HepG2 (cell line): ENCODE measurements at regions not wholly inside any gene's neighbourhood (a gene's known extent, or its start where the extent isn't known, plus 50 kb on each side); places are given as distances from the start of the nearest gene placed in this dataset.

Experiments used
- ATAC-seq: fragments of 200-7000 bp; cut with Tn5 transposase; 3 replicates; pipeline ENCODE4 v1.9.1; 2020; ENCODE audit warnings: mild to moderate bottlenecking, moderate library complexity
- BruUV-seq: library from RNA; stranded (reverse); fragments of 400-500 nt; replicated peaks from 2 replicates; lab custom pipeline; 2021; lab: Mats Ljungman, UMichigan
- CTCF ChIA-PET: fragments of 300-600 bp; formaldehyde crosslinking; extraction: SDS; loops from one replicate; lab custom pipeline; 2021; ENCODE audit warnings: low total read pairs, inconsistent platforms, low intra/inter-chr PET ratio; lab: Yijun Ruan, JAX
- POLR2A ChIA-PET: fragments of 350-600 bp; sonication (Branson Sonifier 250); formaldehyde crosslinking; loops from one replicate; lab custom pipeline; 2020; ENCODE audit warnings: antibody characterized with exemption, inconsistent platforms; lab: Yijun Ruan, JAX
- DNase-seq: peaks from one replicate; pipeline ENCODE4 v3.0.0-alpha.2; 2015; ENCODE audit warnings: low spot score
- FAIRE-seq: peaks from 3 replicates; lab custom pipeline; 2011; peaks lifted over from hg19 to GRCh38; lab: Jason Lieb, UNC
- H2AFZ ChIP-seq: one replicate; pipeline ENCODE4 v1.6.1; 2011; ENCODE audit warnings: low read length, inconsistent platforms
- H3K27ac ChIP-seq: fragments of 300-600 bp; 3 replicates; pipeline ENCODE4 v1.8.0; 2011; ENCODE audit warnings: mixed run types, mild to moderate bottlenecking, mixed read lengths, low read length, inconsistent platforms; ENCODE audit not compliant: insufficient read depth; ENCODE audit errors: extremely low read length
- H3K27me3 ChIP-seq, 2 experiments: fragments of 200-600 bp in 1 of 2; 2 replicates in 1 of 2; 3 replicates in 1 of 2; pipeline versions ENCODE4 v1.6.0 to v1.8.0; 2011; ENCODE audit warnings: low read length in 2 of 2, mild to moderate bottlenecking in 2 of 2, moderate library complexity in 2 of 2, inconsistent platforms in 1 of 2; ENCODE audit not compliant: insufficient read depth in 2 of 2, control insufficient read depth in 1 of 2
- H3K36me3 ChIP-seq, 2 experiments: fragments of 200-600 bp in 1 of 2; replicated peaks in 1 of 2; 2 replicates in 1 of 2; 3 replicates in 1 of 2; pipeline versions ENCODE4 v1.5.1 to v1.8.0; 2011; ENCODE audit warnings: low read length in 2 of 2, inconsistent platforms in 1 of 2; ENCODE audit not compliant: insufficient read depth in 2 of 2, control insufficient read depth in 1 of 2
- H3K4me1 ChIP-seq: 2 replicates; pipeline ENCODE4 v1.5.1; 2012; ENCODE audit warnings: low read length, inconsistent platforms; ENCODE audit not compliant: insufficient read depth
- H3K4me2 ChIP-seq: 2 replicates; pipeline ENCODE4 v1.6.0; 2011; ENCODE audit warnings: low read depth, low read length, inconsistent platforms
- H3K4me3 ChIP-seq, 3 experiments: fragments of 200-600 bp in 1 of 3; sonication (generic), shearing (Covaris generic) in 1 of 3; replicated peaks in 1 of 3; 2 replicates each; pipeline ENCODE4 v1.5.1; 2011 to 2016; ENCODE audit warnings: low read length in 3 of 3, inconsistent platforms in 2 of 3, low read depth in 2 of 3, mild to moderate bottlenecking in 2 of 3, control low read depth in 1 of 3, mixed read lengths in 1 of 3; ENCODE audit not compliant: insufficient read depth in 1 of 3
- H3K79me2 ChIP-seq: one replicate; pipeline ENCODE4 v1.6.1; 2011; ENCODE audit warnings: low read length, inconsistent platforms; ENCODE audit not compliant: insufficient read depth
- H3K9ac ChIP-seq: 2 replicates; pipeline ENCODE4 v1.6.0; 2011; ENCODE audit warnings: mild to moderate bottlenecking, low read depth, low read length, inconsistent platforms; ENCODE audit not compliant: insufficient read depth
- H3K9me3 ChIP-seq: 2 replicates; pipeline ENCODE4 v1.5.1; 2012; ENCODE audit warnings: mild to moderate bottlenecking, low read length
- H4K20me1 ChIP-seq: 2 replicates; pipeline ENCODE4 v1.6.0; 2011; ENCODE audit warnings: inconsistent platforms, mild to moderate bottlenecking, low read length, moderate library complexity; ENCODE audit not compliant: insufficient read depth
- CHD4 ChIP-seq: fragments of 200-600 bp; sonication (generic); IDR thresholded peaks from 2 replicates; pipeline ENCODE4 v1.7.0; 2017; ENCODE audit warnings: mild to moderate bottlenecking, low read length, borderline replicate concordance
- FOXA3 ChIP-seq: IDR thresholded peaks from 2 replicates; pipeline ENCODE4 v1.6.1; 2016; ENCODE audit warnings: missing genetic modification reagents, missing compliant biosample characterization
- HNF1B ChIP-seq: sonication (generic); formaldehyde crosslinking; IDR thresholded peaks from 2 replicates; pipeline ENCODE4 v1.5.1; 2020; ENCODE audit warnings: mild to moderate bottlenecking, moderate library complexity, missing genetic modification reagents
- HNRNPLL ChIP-seq: fragments of 200-400 bp; formaldehyde crosslinking; IDR thresholded peaks from 2 replicates; pipeline ENCODE4 v1.6.1; 2017; ENCODE audit warnings: mild to moderate bottlenecking, low read depth, low read length; ENCODE audit not compliant: poor library complexity, severe bottlenecking
- HOXA3 ChIP-seq: sonication (generic); formaldehyde crosslinking; IDR thresholded peaks from 2 replicates; pipeline ENCODE4 v1.5.0; 2020; ENCODE audit warnings: missing genetic modification reagents
- JARID2 ChIP-seq: sonication (generic); formaldehyde crosslinking; IDR thresholded peaks from 2 replicates; pipeline ENCODE4 v1.8.1; 2023; ENCODE audit warnings: missing genetic modification reagents, inconsistent platforms; ENCODE audit not compliant: insufficient replicate concordance
- MYPOP ChIP-seq: sonication (generic); formaldehyde crosslinking; IDR thresholded peaks from 2 replicates; pipeline ENCODE4 v1.8.1; 2023; ENCODE audit warnings: mild to moderate bottlenecking, moderate library complexity, missing genetic modification reagents
- PLSCR1 ChIP-seq: sonication (generic); formaldehyde crosslinking; IDR thresholded peaks from 2 replicates; pipeline ENCODE4 v1.5.0; 2020; ENCODE audit warnings: missing genetic modification reagents, mild to moderate bottlenecking, borderline replicate concordance
- RFXANK ChIP-seq: IDR thresholded peaks from 2 replicates; pipeline ENCODE4 v1.6.1; 2016
- THAP9 ChIP-seq: sonication (generic); formaldehyde crosslinking; IDR thresholded peaks from 2 replicates; pipeline ENCODE4; 2020; ENCODE audit warnings: missing genetic modification reagents, mild to moderate bottlenecking, borderline replicate concordance
- ZBTB3 ChIP-seq: sonication (generic); formaldehyde crosslinking; IDR thresholded peaks from 2 replicates; pipeline ENCODE4 v1.4.0; 2020; ENCODE audit warnings: low read depth, mild to moderate bottlenecking, moderate library complexity, missing genetic modification reagents, borderline replicate concordance
- ZBTB37 ChIP-seq: sonication (generic); formaldehyde crosslinking; IDR thresholded peaks from 2 replicates; pipeline ENCODE4 v1.4.0; 2020; ENCODE audit warnings: mild to moderate bottlenecking, missing genetic modification reagents
- ZNF264 ChIP-seq: sonication (generic); formaldehyde crosslinking; IDR thresholded peaks from 2 replicates; pipeline ENCODE4 v1.4.0; 2020; ENCODE audit warnings: missing genetic modification reagents
- ZNF496 ChIP-seq: sonication (generic); formaldehyde crosslinking; IDR thresholded peaks from 2 replicates; pipeline ENCODE4 v1.8.1; 2023; ENCODE audit warnings: mild to moderate bottlenecking, moderate library complexity, missing genetic modification reagents; ENCODE audit not compliant: insufficient replicate concordance
- ZNF660 ChIP-seq: sonication (generic); formaldehyde crosslinking; IDR thresholded peaks from 2 replicates; pipeline ENCODE4 v1.5.1; 2020; ENCODE audit warnings: mild to moderate bottlenecking, low read depth, missing genetic modification reagents, borderline replicate concordance
- ZNF703 ChIP-seq: sonication (generic); formaldehyde crosslinking; IDR thresholded peaks from 2 replicates; pipeline ENCODE4 v1.5.1; 2020; ENCODE audit warnings: missing genetic modification reagents, mild to moderate bottlenecking, moderate library complexity, borderline replicate concordance
- ZSCAN25 ChIP-seq: sonication (generic); formaldehyde crosslinking; IDR thresholded peaks from 2 replicates; pipeline ENCODE4 v1.8.0; 2022; ENCODE audit warnings: mild to moderate bottlenecking, missing genetic modification reagents
- in situ Hi-C: cut with HindIII; loops from 2 replicates; pipeline ENCODE4 v1.10.0; 2017; ENCODE audit warnings: low pct_unique_long_range_greater_than_20kb; ENCODE audit not compliant: extremely low pct_ligation_motif_present
- intact Hi-C: fragments of 100-400 bp; cut with micrococcal nuclease; formaldehyde crosslinking; loops from one replicate; pipeline ENCODE4 v1.10.0; 2022; ENCODE audit not compliant: unreplicated experiment

- no peak for ATAC-seq
- no peaks in the 10 kb centered on the region for H4K20me1 ChIP-seq
- H3K9me3 ChIP-seq = peaks cover 81% of the 10 kb centered on the region
- no peak overlapping the region for H3K4me3 ChIP-seq
- H3K27ac ChIP-seq = no peak overlapping the region
- H3K4me2 ChIP-seq = no peak overlapping the region
- no peak for DNase-seq
- no peak for FAIRE-seq
- H3K4me1 ChIP-seq = no peaks in the 10 kb centered on the region
- no TSS peak for BruUV-seq
- no peaks in the 10 kb centered on the region for H3K79me2 ChIP-seq
- CTCF ChIA-PET = no interaction called here
- H3K9ac ChIP-seq = no peak overlapping the region
- H2AFZ ChIP-seq = no peak overlapping the region
- H3K27me3 ChIP-seq = no peaks in the 10 kb centered on the region; a peak in 1 of 5 replicates
- in situ Hi-C loops (no loop called here), intact Hi-C loops (no loop called here)
- no peaks in the 10 kb centered on the region for H3K36me3 ChIP-seq
- POLR2A ChIA-PET = no interaction called here
- no peak for TF ChIP-seq PLSCR1 (CRISPR knock-in tag)
- TF ChIP-seq ZNF264 (CRISPR knock-in tag) = no peak
- no peak for TF ChIP-seq ZSCAN25 (CRISPR knock-in tag)
- TF ChIP-seq CHD4 = no peak
- TF ChIP-seq ZBTB3 (CRISPR knock-in tag) = no peak
- no peak for TF ChIP-seq HNF1B (CRISPR knock-in tag)
- no peak for TF ChIP-seq ZNF703 (CRISPR knock-in tag)
- no peak for TF ChIP-seq ZBTB37 (CRISPR knock-in tag)
- TF ChIP-seq JARID2 = no peak
- TF ChIP-seq ZNF496 = no peak
- no peak for TF ChIP-seq RFXANK (CRISPR knock-in tag)
- no peak for TF ChIP-seq ZNF660 (CRISPR knock-in tag)
- no peak for TF ChIP-seq FOXA3 (CRISPR knock-in tag)
- no peak for TF ChIP-seq THAP9 (CRISPR knock-in tag)
- TF ChIP-seq MYPOP (CRISPR knock-in tag) = no peak
- TF ChIP-seq HNRNPLL = no peak
- TF ChIP-seq HOXA3 (CRISPR knock-in tag) = no peak
Measured at GRCh38 chr6:140130074-140130473, 755.6 kb upstream of the CITED2 start.
